ENCODE measurements at regions not wholly inside any gene's neighbourhood (a gene's known extent, or its start where the extent isn't known, plus 50 kb on each side); places are given as distances from the start of the nearest gene placed in this dataset.

DNA sequence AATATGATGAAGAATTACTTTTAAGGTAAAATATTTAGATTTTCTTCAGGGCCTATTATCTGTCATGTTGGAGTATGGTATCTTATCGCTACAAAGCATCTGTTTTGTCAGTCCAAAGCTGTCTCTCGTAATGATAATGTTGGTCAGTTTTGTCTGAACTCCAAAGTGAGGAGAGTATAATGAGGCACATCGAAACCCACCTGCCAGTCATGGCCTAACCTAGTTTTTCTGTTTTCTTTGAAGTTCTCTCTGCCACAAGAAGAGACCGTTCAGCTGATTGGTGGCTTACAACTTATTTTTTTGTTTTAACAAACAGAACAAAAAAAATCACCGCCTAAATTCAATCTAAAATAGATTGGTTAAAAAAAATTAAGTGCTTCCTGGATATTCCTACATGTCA lies 1387.9 kb downstream of the RPIA start:
- TF ChIP-seq YY1 (IDR thresholded peaks at IDR 0.05; ENCODE audit: insufficient read depth, insufficient read length) = no peak
- TF ChIP-seq ZNF274 (IDR thresholded peaks at IDR 0.05; ENCODE audit: low read depth, low read length) = no peak
- no peak for TF ChIP-seq SUZ12 (IDR thresholded peaks at IDR 0.05; ENCODE audit: extremely low read depth, insufficient read depth, insufficient read length)

Measured in NT2/D1 (cell line).